Activated CD8-positive, alpha-beta memory T cell treated with anti-CD3 and anti-CD28 coated beads, Interleukin-2, amount 50 U/mL, for 4 hours (primary cell): ENCODE measurements at regions not wholly inside any gene's neighbourhood (a gene's known extent, or its start where the extent isn't known, plus 50 kb on each side); places are given as distances from the start of the nearest gene placed in this dataset.

Source experiments
- DNase-seq: peaks from one replicate; pipeline ENCODE4 v3.0.0-alpha.2; 2020

- no peak for DNase-seq
Observed at GRCh38 chr11:11076276-11076675, 218.4 kb upstream of the ZBED5 start.

- DNase-seq, result no peak
Observed at GRCh38 chr11:11075515-11076171, 217.8 kb upstream of the ZBED5 start.

DNA sequence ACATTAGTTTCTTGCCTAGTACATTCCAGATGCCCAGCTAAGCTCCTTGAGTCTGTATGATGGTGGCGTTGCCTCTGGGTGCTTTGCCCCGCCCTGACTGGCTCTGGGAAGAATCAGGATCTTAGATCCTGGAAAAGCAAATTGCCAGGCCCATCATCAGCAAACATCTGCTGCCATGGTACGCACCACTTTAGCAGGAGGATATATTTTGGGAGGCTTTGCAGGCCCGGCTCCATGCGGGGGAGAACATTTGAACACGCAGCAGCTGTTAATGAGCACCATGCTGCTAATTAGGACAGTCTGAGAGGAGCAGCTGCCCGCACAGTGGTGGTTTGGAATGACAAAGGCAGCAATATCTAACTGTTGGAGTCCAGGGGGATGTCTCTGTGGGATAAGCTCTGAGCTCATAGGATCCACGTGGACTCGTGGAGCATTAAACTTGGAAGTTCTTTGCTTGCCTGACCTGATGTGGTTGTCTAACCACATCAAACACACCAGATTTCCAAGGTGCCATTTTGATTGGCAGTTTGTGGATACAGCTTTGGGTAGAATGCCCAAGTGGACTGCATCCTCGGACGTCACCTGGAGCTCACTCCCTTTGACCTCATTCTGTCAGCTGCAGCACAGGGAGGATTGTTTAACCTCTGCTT lies 217.0 kb upstream of the ZBED5 start:
- DNase-seq, result no peak

DNA sequence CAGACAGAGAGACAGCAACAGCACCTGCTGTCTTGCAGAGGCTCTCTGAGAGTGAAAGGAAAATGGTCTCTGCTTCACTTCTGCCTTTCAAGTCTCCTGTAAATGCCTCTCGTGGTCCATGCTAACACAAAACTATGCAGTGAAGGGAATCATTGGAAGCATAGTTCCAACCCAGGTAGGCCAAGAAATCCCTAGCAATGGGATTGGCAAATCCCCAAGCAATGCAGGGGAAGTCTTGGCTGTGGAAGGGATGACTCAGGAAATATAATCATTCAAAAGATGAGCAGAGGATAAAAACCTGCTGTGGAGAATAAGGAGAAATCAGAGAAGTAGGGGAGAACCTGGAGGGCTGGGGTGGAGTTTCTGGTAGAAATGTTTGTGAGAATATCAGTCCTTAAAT lies 216.1 kb upstream of the ZBED5 start:
- DNase-seq, result no peak

DNA sequence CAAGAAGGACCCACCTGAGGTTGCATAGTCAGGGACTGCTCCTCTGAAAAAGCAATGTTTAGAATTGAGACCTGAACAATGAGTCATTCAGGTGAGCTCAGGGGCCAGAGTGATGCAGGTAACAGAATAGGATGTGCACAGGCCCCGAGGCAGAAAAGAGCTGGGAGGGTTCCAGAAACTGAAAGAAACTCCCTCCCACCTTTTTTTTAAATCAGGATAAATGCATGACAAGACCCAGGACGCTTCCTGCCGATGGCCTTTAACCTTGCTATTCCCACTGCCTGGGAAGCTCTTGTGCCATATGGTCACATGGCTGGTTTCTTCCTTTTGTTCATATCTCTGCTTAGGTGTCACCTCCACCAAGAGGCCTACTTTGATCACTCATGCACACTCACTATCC lies 214.2 kb upstream of the ZBED5 start:
- DNase-seq, result no peak

DNA sequence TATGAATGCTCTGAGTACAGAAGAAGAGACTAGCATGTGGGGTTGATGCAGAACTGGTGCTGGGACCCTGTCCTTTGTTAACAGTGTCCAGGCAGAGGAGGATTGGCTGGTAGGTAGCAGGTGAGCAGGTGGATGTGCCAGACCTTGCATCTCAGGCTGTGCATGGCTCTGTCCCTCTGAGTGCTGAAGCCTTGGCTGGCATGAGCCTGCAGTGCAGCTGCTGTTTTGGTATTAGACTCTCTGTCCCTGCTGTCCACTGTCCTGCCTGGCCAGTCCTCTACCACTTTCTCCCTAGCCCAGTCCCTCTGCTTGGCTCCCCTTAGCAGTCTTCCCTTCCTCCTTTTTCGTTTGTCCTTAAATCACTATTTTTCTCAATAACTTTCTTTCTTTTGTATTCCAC lies 213.6 kb upstream of the ZBED5 start:
- no peak for DNase-seq

DNA sequence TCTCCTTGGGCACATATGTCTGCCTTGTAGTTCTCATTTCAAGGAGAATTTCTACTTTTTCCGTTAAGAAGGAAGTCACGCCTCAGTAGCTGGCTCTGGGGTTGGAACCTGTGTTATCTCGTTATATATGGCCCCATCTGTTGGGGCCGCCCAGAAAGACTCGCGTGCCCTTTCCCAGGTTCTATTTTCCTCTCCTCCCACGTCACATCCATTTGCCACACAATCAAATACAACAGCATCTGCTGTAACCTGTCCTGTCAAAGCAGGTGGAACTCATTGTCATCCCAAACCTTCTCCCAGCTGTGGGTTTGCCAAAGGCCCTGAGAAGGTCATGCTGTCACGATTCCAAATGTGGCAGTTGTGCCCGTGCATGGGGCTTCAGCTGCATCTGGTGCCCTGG lies 213.1 kb upstream of the ZBED5 start:
- no peak for DNase-seq

DNA sequence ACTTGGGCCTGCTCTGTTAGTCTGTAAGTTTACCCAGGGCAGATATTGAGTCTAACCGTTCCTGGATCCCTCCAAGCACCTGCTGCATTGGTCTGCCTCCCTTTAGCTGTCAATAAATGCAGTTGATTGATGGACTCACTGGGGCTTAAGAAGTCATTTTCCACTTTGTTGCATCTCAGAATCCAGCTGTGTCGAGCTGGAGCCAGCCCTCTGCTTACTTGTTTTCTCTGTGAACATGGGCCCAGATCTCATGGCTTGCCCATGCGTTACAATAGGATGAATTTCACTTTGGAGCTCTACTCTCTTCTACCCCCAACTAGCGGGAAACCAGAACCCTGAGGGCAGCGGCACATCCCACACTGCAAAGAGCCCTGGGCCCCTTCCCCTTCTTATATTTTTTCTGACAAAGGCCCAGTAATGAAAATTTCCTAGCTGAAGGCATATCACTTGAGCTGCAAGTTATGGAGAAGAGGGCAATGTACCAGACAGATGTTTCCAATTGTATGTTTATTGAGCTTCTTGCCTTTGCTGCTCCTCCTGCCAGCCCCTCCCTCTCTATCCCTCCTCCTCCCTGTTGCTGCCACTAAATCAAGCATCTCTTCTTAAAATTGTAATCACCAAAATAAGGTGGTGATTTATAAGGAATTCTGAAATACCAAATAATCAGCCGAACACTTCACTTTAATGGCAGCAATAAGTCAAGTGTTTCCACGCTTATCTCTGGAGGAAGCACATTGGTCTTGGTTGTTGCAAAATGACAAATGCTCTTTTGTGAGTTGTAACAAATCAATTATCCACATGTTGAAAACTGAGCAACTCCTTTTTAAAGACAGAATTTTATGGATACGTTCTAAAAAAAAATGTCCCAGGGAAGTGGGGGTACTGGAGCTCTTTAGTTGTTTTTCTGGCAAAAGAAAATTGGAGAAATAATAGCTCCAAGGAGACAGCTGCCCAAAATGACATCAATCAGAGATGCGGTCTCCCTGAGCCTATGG lies 212.3 kb upstream of the ZBED5 start:
- DNase-seq, result no peak

- no peak for DNase-seq
Observed at GRCh38 chr11:11068113-11068512, 210.3 kb upstream of the ZBED5 start.

- DNase-seq, result no peak
Observed at GRCh38 chr11:11065396-11065795, 207.5 kb upstream of the ZBED5 start.

GRCh38 chr11:11057472-11057854 lies 199.6 kb upstream of the ZBED5 start:
- no peak for DNase-seq

GRCh38 chr11:11056749-11057471 lies 199.1 kb upstream of the ZBED5 start:
- DNase-seq, result no peak

GRCh38 chr11:11056316-11056715 lies 198.5 kb upstream of the ZBED5 start:
- DNase-seq, result no peak

DNA sequence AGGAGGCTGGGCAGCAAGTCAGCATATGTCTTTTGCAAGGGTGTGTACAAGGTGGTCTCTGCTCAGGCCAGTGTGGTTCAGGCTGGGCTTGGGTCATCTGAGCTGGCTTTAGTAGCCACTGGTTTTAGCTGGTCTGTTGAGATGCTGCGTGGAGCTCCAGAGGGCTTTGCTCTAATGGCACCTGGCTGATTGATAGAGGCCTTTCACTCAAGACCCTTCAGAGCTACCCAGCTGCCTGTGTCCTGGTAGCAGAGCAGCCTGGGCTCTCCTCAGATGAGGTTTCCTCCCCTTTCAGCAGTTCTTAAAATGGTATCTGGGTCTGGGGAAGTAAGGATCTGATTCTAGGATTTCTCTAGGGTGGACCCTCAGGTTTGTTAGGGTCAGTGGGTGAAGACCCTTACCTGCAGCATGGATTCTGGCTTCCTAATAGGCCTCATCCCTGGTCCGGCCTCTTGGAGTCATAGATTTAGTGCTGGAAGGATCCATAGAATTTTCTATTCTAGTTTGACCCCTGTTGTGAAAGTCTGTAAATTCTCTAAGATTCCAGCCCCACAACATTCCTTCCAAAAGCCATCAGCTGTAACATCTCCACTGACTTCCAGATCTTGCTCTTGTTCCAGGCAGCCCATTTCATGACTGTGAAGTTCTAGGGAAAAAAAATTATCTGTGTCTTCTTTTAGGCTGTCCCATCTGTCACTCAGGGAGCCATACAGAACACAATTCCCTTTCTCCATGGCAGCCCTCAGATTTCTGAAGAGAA lies 190.2 kb upstream of the ZBED5 start:
- no peak for DNase-seq

DNA sequence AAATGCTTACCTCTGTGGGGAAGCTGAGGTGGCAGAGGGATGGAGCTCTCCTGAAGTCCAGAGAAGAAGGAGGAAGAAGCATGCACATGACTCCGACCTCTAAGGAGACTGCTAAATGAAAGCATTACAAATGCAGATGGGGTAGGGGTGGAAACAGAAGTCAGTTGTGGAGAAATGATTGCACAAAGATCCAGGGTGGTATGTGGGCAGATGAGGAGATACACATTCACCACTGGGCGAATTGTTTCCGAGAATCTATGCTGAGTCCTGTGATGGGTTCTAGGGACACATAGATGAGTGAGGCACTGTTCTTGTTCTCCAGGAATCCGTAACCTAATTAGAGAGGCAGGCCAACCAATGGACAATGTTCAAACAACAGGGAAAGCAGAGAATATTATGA lies 188.9 kb upstream of the ZBED5 start:
- DNase-seq, result no peak

- DNase-seq, result no peak
Observed at GRCh38 chr11:11045156-11045930, 187.5 kb upstream of the ZBED5 start.

DNA sequence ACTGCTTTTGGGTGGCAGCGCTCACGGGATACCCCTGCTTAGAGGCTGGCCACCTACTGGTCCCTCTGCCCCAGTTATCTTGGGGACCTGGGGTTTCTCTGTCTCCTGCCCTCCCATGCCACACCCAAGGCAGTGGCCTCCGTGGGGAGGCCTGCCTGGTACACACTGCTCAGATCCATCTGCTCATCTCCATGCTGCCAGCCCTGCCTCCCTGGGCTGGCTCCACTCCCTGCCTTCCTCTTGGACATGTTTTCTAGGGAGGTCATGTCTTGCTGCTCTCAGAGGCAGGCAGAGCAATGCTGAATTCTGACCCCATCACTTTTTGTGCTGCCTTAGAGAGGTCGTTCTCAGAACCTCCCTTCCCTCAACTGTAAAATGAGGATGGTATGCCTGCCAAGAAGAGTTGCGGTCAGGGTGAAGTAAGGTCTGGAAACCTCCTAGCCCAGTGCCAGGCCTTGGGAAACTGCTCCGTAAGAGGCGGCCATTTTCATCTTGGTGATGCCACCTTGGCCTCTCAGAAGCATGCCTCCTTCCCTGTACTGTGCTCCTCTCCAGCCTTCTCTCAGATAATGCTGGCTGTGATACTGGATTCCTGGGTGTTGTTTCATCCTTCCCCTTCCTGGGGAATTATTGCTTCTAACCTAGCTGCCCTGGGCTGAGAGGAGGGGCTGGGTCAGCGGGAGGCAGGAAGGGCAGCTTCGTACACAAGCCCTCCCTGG lies 186.4 kb upstream of the ZBED5 start:
- DNase-seq, result no peak

DNA sequence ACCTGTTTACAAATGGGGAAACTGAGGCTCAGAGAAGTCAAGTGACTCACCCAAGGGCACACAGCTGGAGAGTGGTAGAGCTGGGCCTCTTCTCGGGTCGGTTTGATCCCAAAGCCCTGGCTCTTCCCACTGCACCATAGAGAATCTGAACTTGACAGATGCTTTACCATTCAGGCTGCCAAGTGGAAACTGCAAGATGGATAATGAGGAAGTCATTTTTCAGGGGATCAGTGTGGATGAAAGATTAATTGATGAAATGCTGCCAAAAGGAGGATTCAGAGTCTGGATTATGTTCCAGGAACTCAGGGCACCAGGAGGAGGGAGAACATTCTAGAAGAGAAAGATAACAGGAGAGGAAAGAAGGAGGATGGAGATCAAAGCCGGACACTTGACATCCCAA lies 185.9 kb upstream of the ZBED5 start:
- DNase-seq, result no peak

GRCh38 chr11:11039208-11039965 lies 181.5 kb upstream of the ZBED5 start:
- DNase-seq, result no peak

DNA sequence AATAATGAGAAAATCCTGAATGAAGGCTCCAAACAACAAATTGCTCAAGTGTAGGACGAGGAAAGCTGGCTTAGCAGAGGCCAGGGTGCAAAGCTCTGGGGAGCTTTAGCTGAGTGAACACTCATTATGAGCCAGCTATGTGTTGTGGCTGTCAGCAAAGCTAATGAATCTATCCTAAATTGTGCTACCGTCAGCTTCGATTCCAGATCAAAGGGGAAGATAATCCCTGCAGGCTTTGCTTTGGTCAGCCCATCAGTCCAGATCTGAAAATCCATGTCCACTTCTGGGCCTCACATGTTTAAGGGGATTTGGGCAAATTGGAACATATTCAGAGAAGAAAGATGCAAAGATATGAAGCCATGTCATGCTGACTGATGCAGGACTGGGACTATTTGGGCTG lies 180.9 kb upstream of the ZBED5 start:
- no peak for DNase-seq
